Chondrocyte (in vitro differentiated cells): ENCODE measurements at regions not wholly inside any gene's neighbourhood (a gene's known extent, or its start where the extent isn't known, plus 50 kb on each side); places are given as distances from the start of the nearest gene placed in this dataset.

Source experiments
- DNase-seq: peaks from one replicate; pipeline ENCODE4 v3.0.0; 2021; ENCODE audit warnings: mixed read lengths, low spot score
- H3K27ac Mint-ChIP-seq: one replicate; pipeline ENCODE4 v1.8.0; 2021; ENCODE audit warnings: mild to moderate bottlenecking, moderate library complexity, mixed read lengths; ENCODE audit not compliant: unreplicated experiment
- H3K27me3 Mint-ChIP-seq: 2 replicates; pipeline ENCODE4 v1.8.0; 2021; ENCODE audit warnings: low read depth, mixed read lengths
- H3K36me3 Mint-ChIP-seq: 2 replicates; pipeline ENCODE4 v1.8.0; 2021; ENCODE audit warnings: low read depth, mixed read lengths
- H3K4me1 Mint-ChIP-seq: 2 replicates; pipeline ENCODE4 v1.8.0; 2021; ENCODE audit warnings: low read depth, mild to moderate bottlenecking, mixed read lengths
- H3K4me3 Mint-ChIP-seq: one replicate; pipeline ENCODE4 v1.8.0; 2021; ENCODE audit warnings: mild to moderate bottlenecking, moderate library complexity, mixed read lengths; ENCODE audit not compliant: unreplicated experiment
- H3K9me3 Mint-ChIP-seq: 2 replicates; pipeline ENCODE4 v1.8.0; 2021; ENCODE audit warnings: low read depth, mixed read lengths
- TF ChIP-seq, protein P1 (sequence below): fragments of 200-600 bp; sonication (generic); IDR thresholded peaks from 2 replicates; pipeline ENCODE4 v1.5.0; 2021; ENCODE audit warnings: antibody characterized with exemption, mild to moderate bottlenecking, moderate library complexity

DNA sequence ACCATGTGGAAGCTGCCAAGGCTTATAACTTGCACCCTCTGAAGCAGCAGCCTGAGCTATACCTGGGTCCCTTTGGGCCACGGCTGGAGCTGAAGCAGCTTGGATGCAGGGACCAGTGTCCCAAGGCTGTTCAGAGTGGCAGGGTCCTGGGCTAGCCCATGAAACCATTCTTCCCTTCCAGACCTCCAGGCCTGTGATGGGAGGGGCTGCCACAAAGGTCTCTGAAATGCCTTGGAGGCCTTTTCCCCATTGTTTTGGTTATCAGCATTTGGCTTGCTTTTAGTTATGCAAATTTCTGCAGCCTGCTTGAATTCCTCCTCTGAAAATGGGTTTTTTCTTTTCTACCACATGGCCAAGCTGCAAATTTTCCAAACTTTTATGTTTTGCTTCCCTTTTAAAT, 433.7 kb upstream of the ACO1 start:
- H3K4me1 Mint-ChIP-seq = no peaks in the 10 kb centered on the region
- no peaks in the 10 kb centered on the region for H3K36me3 Mint-ChIP-seq
- TF ChIP-seq, protein P1, sequence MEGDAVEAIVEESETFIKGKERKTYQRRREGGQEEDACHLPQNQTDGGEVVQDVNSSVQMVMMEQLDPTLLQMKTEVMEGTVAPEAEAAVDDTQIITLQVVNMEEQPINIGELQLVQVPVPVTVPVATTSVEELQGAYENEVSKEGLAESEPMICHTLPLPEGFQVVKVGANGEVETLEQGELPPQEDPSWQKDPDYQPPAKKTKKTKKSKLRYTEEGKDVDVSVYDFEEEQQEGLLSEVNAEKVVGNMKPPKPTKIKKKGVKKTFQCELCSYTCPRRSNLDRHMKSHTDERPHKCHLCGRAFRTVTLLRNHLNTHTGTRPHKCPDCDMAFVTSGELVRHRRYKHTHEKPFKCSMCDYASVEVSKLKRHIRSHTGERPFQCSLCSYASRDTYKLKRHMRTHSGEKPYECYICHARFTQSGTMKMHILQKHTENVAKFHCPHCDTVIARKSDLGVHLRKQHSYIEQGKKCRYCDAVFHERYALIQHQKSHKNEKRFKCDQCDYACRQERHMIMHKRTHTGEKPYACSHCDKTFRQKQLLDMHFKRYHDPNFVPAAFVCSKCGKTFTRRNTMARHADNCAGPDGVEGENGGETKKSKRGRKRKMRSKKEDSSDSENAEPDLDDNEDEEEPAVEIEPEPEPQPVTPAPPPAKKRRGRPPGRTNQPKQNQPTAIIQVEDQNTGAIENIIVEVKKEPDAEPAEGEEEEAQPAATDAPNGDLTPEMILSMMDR = no peak
- H3K27me3 Mint-ChIP-seq = no peaks in the 10 kb centered on the region
- H3K4me3 Mint-ChIP-seq = no peak overlapping the region
- DNase-seq = no peak
- H3K9me3 Mint-ChIP-seq = peaks cover 17% of the 10 kb centered on the region
- no peak overlapping the region for H3K27ac Mint-ChIP-seq

DNA sequence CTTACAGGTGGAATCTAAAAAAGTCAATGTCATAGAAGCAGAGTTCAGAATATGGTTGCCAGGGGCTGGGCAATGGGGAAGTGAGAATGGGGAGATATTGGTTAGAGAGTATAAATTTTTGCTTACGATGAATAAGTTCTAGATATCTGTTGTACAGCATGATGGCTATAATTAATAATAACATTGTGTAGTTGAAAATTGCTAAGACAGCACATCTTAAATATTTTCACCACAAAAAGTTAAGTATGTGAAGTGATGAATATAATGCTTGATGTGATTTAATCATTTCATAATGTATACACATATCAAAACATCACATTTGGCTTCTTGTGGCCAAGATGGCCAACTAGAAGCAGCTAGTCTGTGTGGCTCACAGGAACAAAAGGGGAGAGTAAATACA, 425.9 kb upstream of the ACO1 start:
- TF ChIP-seq, protein P1 = no peak
- Mint-ChIP-seq H3K9me3 (peaks cover 67% of the 10 kb centered on the region), H3K27me3 (no peaks in the 10 kb centered on the region), H3K4me3 (no peak overlapping the region), H3K27ac (no peak overlapping the region), H3K36me3 (peaks cover 4% of the 10 kb centered on the region), H3K4me1 (no peaks in the 10 kb centered on the region)
- no peak for DNase-seq

DNA sequence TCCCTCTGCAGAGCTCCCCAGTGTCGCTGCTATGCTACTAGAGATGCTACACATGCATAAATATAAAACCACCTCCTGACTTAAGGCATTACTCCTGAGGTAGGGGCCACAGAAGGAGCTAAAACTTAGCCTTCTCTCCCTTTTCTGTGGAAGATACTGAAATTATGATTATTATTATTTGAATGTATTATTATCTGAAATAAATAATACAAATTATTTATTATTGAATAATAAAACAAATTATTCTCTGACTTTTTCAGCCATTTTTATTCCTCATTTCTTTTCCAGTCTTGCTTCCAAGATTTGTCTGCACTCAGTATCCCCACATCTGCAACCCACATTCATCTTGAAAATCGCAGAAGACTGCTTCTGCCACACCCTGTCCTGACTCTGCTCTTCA, 414.9 kb upstream of the ACO1 start:
- Mint-ChIP-seq H3K4me1 (no peaks in the 10 kb centered on the region), H3K36me3 (no peaks in the 10 kb centered on the region), H3K27me3 (no peaks in the 10 kb centered on the region), H3K4me3 (no peak overlapping the region), H3K9me3 (peaks cover 10% of the 10 kb centered on the region), H3K27ac (no peak overlapping the region)
- DNase-seq = no peak
- TF ChIP-seq, protein P1 = no peak

DNA sequence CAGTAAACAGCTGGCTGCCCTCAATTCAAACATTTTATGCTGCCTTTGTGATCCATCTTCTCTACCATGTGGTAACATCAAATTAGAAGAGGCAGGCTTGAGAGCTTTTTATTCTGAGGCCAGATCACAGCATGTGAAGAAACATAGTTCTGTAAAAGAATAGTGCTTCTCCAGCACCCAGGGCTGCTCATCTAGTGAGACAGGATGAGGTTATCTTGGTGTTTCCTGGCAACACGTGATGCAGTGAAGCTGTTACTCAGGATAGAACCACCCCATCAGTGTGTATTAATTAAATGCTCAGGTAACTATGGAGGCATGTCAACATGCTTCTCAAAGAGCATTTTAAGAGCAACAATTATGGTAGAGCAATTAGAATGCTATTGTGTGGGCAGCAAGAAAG, 400.5 kb upstream of the ACO1 start:
- Mint-ChIP-seq H3K4me1 (no peaks in the 10 kb centered on the region), H3K36me3 (no peaks in the 10 kb centered on the region)

DNA sequence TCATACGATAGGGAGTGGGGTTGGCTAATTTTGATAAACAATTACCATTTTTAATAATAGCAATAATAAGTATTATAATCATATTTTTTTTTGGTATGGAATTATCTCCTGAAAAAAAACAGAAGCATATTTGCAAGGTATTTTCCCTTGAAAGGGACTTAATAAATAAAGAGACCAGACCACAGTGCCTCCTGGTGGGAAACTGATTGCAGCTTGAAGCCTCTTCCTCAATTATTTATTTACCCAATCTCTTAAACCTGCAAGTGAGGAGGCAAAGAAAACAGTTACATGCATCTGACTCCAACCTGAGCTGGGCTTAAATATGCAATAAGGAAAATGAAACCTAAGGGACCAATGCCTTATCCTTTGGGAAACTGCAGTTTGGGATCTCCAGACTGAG, 388.1 kb upstream of the ACO1 start:
- Mint-ChIP-seq H3K27ac (no peak overlapping the region), H3K9me3 (peaks cover 33% of the 10 kb centered on the region), H3K36me3 (no peaks in the 10 kb centered on the region), H3K4me1 (no peaks in the 10 kb centered on the region), H3K27me3 (no peaks in the 10 kb centered on the region), H3K4me3 (no peak overlapping the region)
- no peak for DNase-seq
- TF ChIP-seq, protein P1 = peak; percentile 20

More for the DNA sequence above, 400.5 kb upstream of the ACO1 start:
- Mint-ChIP-seq H3K9me3 (peaks cover 17% of the 10 kb centered on the region), H3K27me3 (no peaks in the 10 kb centered on the region), H3K4me3 (no peak overlapping the region), H3K27ac (no peak overlapping the region)
- no peak for DNase-seq
- TF ChIP-seq, protein P1 = no peak
